Fibroblast of the aortic adventitia (primary cell): ENCODE measurements at regions not wholly inside any gene's neighbourhood (a gene's known extent, or its start where the extent isn't known, plus 50 kb on each side); places are given as distances from the start of the nearest gene placed in this dataset.

ENCODE experiments used
- DNase-seq: peaks from one replicate; pipeline ENCODE4 v3.0.0-alpha.2; 2010; ENCODE audit warnings: low read depth
- H3K4me3 ChIP-seq: 2 replicates; pipeline ENCODE4 v1.5.1; 2011; ENCODE audit warnings: low read depth, mild to moderate bottlenecking, control low read depth, low read length, moderate library complexity
- TF ChIP-seq, protein P1 (sequence below): IDR thresholded peaks from 2 replicates; pipeline ENCODE4 v1.5.1; 2011; ENCODE audit warnings: mild to moderate bottlenecking, low read length, control low read depth, inconsistent platforms; ENCODE audit not compliant: insufficient read depth

DNA sequence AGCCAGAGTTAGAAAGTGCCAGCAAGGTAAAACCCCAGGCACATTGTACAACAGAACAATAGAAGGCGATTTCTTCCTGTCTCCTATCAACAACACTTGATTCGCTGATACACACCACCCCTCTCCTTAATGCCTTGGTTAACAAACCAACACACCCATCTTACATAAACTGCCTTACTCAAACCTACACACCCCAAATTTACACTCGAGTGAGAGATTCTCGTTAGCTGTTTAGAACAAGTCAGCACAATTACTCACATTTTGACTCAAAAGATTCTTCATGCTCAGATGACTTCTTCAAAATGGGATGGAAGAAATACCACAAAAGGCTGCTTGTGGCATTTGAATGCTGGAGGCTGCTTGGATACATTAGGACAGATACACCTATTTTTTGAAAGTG lies 80.0 kb upstream of the FOXQ1 start:
- no peak overlapping the region for H3K4me3 ChIP-seq
- no peak for DNase-seq
- TF ChIP-seq, protein P1, sequence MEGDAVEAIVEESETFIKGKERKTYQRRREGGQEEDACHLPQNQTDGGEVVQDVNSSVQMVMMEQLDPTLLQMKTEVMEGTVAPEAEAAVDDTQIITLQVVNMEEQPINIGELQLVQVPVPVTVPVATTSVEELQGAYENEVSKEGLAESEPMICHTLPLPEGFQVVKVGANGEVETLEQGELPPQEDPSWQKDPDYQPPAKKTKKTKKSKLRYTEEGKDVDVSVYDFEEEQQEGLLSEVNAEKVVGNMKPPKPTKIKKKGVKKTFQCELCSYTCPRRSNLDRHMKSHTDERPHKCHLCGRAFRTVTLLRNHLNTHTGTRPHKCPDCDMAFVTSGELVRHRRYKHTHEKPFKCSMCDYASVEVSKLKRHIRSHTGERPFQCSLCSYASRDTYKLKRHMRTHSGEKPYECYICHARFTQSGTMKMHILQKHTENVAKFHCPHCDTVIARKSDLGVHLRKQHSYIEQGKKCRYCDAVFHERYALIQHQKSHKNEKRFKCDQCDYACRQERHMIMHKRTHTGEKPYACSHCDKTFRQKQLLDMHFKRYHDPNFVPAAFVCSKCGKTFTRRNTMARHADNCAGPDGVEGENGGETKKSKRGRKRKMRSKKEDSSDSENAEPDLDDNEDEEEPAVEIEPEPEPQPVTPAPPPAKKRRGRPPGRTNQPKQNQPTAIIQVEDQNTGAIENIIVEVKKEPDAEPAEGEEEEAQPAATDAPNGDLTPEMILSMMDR: no peak

DNA sequence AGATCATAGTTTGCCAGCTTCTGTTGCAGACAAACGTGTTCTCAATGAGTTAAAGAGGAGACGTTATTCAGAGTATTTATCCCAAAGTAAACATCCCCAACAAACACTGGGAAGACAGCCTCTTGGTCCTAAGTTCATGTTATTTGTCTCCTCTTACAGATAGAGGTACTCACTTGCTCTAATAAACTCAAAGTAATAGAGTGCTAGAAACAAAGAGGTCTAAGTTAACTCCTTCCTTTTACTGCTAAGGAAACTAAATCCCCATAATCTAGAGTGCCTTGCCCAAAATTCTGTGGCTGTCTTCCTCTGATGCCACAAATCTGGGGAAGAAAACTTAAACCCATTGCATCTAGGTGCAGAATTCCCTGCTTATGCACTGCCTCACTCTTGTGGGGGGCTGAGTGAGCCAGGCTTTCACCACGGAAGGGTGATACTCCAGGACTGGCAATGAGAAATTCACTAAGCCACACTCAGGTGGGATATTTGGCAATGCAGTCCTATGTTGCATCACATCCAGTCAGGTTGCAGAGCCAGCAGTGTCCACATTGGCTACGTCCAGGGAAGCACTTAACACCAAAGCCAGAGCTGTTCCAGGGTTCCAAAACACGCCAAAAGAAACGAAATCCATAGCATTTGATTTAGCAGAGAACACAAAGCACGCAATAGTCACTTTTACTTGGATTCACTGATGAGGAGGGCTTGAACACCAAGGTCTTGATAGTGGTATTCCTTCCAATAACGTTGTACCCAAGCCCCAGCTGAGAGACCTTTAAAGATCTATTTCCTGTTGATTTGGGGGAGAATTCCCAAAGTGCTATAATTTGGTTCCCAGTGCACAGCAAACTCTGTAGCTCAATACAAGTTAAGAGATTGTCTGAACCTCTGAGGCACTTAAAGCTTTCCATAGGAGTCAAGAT lies 81.0 kb upstream of the FOXQ1 start:
- H3K4me3 ChIP-seq: no peak overlapping the region
- no peak for DNase-seq
- TF ChIP-seq, protein P1: no peak

DNA sequence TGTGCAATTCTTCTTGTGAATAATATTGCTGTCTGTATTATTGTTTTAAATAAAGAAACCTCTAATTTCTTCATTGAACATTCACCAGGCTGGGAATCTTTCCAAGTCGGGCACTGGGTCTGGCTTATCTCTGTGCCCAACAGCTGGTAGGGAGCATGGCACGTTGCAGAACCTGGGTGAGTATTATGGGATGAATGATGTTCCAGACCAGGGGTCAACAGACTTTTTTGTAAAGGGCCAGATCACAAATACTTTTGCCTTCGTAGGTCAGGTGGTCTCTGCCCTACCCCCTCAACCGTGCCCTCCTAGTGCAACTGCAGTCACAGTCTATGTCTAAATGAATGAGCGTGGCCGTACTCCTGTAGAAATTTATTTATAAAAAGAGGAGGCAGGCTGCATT lies 81.6 kb upstream of the FOXQ1 start:
- no peak overlapping the region for H3K4me3 ChIP-seq
- DNase-seq: no peak
- TF ChIP-seq, protein P1: no peak

GRCh38 chr6:1229808-1230207 lies 82.1 kb upstream of the FOXQ1 start:
- TF ChIP-seq, protein P1: no peak
- H3K4me3 ChIP-seq: no peak overlapping the region
- no peak for DNase-seq

GRCh38 chr6:1229301-1229700 lies 82.6 kb upstream of the FOXQ1 start:
- H3K4me3 ChIP-seq: no peak overlapping the region
- TF ChIP-seq, protein P1: no peak
- DNase-seq: no peak

DNA sequence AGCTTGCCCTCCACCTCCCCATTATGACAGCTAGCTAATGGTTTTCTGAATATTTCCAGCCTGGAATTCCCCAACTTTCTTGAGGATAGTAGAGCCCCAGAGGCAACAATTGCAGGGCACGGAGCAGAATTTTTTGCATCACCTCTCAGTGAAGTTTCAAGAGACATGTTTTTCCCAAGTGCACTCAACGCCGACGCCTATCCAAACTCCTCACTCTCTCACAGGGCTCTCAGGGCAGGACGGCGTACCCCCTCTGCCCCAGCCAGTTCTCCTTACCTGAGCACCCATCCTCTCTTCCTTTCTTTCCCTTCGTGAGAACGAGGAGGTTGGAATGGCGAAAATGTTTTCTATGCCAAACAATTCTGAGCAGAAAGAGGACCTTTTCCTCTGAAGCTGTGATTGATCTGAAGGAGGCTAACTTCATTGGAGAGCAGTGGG lies 83.1 kb upstream of the FOXQ1 start:
- H3K4me3 ChIP-seq: no peak overlapping the region
- TF ChIP-seq, protein P1: no peak
- no peak for DNase-seq
